A673 (cell line): ENCODE measurements at regions not wholly inside any gene's neighbourhood (a gene's known extent, or its start where the extent isn't known, plus 50 kb on each side); places are given as distances from the start of the nearest gene placed in this dataset.

Source experiments
- BruUV-seq: library from RNA; stranded (reverse); fragments of 400-500 nt; replicated peaks from 2 replicates; lab custom pipeline; 2021; lab: Mats Ljungman, UMichigan
- CTCF ChIA-PET: fragments of 300-600 bp; sonication (Branson Sonifier 250); formaldehyde crosslinking; loops from one replicate; lab custom pipeline; 2022; ENCODE audit warnings: antibody characterized with exemption; lab: Charles Lee
- POLR2A ChIA-PET: fragments of 300-600 bp; sonication (Branson Sonifier 250); formaldehyde crosslinking; loops from one replicate; lab custom pipeline; 2022; ENCODE audit warnings: antibody characterized with exemption; ENCODE audit not compliant: low non-redundant PET; lab: Charles Lee
- DNase-seq: peaks from one replicate; pipeline ENCODE4 v3.0.0-alpha.2; 2015; ENCODE audit warnings: low spot score
- H3K27ac ChIP-seq: fragments of 200-600 bp; sonication (generic); 2 replicates; pipeline ENCODE4 v1.5.1; 2016; ENCODE audit warnings: mixed run types, low read depth, mild to moderate bottlenecking, mixed read lengths, antibody characterized with exemption, low read length; ENCODE audit not compliant: poor library complexity, severe bottlenecking
- H3K27me3 ChIP-seq: fragments of 200-600 bp; sonication (generic); replicated peaks from 2 replicates; pipeline ENCODE4 v1.6.1; 2017; ENCODE audit warnings: mixed run types, low read depth, mild to moderate bottlenecking, mixed read lengths, antibody characterized with exemption, low read length; ENCODE audit not compliant: insufficient read depth, poor library complexity
- H3K36me3 ChIP-seq: fragments of 200-600 bp; sonication (generic); 2 replicates; pipeline ENCODE4 v1.6.1; 2016; ENCODE audit warnings: mixed run types, mild to moderate bottlenecking, mixed read lengths, antibody characterized with exemption, low read length; ENCODE audit not compliant: insufficient read depth, poor library complexity, severe bottlenecking
- H3K4me1 ChIP-seq: fragments of 200-600 bp; sonication (generic); 2 replicates; pipeline ENCODE4 v1.6.1; 2017; ENCODE audit warnings: mixed run types, mild to moderate bottlenecking, mixed read lengths, antibody characterized with exemption, low read length; ENCODE audit not compliant: insufficient read depth, poor library complexity, severe bottlenecking
- H3K4me3 ChIP-seq: fragments of 200-600 bp; sonication (generic); 2 replicates; pipeline ENCODE4 v1.5.1; 2016; ENCODE audit warnings: low read depth, mixed run types, mild to moderate bottlenecking, mixed read lengths, low read length; ENCODE audit not compliant: poor library complexity, severe bottlenecking
- H3K9me3 ChIP-seq: fragments of 200-600 bp; sonication (generic); 2 replicates; pipeline ENCODE4 v1.6.1; 2016; ENCODE audit warnings: mixed run types, low read depth, mild to moderate bottlenecking, mixed read lengths, antibody characterized with exemption, low read length; ENCODE audit not compliant: poor library complexity, severe bottlenecking
- EZH2 ChIP-seq: fragments of 200-600 bp; sonication (generic); IDR thresholded peaks from 2 replicates; pipeline ENCODE4 v1.6.1; 2017; ENCODE audit warnings: borderline replicate concordance, low read depth, mild to moderate bottlenecking, mixed read lengths, antibody characterized with exemption, low read length; ENCODE audit not compliant: poor library complexity, severe bottlenecking
- intact Hi-C: fragments of 100-400 bp; cut with micrococcal nuclease; formaldehyde crosslinking; loops from one replicate; pipeline ENCODE4 v1.10.0; 2022; ENCODE audit not compliant: unreplicated experiment
- TF ChIP-seq, protein P1 (sequence below): fragments of 300-800, 200-600 bp; sonication (generic); conservative IDR thresholded peaks from 2 replicates; pipeline ENCODE4 v1.5.1; 2017; ENCODE audit warnings: low read depth, mild to moderate bottlenecking, antibody characterized with exemption, low read length, moderate library complexity, mixed read lengths

DNA sequence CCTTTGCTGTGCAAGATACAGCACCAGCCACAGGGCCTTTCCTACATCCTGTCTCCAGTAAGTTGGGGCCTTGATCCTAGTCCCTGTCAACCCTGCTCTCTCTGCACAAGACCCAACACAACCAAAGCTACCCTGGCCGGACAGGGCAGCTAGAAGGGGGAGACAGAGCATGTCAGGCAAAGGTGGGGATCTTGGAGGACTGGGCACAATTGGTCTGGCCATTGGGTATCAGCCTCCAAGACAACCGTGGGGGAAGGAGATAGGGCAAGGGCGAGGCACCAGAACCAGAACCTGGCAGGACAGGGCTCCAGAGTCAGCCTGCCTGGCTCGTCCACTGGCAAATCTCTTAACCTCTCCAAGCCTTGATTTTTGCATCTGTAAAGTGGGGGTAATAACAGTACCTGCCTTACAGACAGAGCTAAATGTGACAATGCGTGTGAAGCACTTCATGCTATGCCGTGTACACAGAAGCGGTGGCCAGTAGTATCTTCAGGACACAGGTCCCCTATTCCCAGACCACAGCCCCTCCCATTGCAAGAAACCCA, 51.6 kb upstream of the CDKN2AIPNL start:
- intact Hi-C loops: no loop called here

DNA sequence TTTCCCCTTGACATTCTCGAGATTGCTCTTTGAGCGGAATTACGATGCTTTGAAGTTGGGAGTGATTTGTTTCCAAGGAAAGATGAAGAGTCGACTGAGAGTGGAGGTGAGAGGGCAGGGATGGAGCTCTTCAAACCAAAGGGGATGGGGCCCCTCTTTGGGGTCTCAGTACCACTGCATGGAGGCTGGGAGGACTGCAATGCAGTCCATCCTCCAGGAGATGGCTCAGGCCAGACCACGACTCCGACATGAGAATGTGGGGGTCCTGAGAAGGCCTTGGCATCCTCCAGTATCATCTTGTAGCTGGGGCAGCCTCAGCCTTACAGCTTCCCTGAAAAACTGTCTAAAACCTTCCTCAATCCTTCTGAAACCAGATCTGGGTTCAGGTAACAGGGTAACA, 51.1 kb upstream of the CDKN2AIPNL start:
- CTCF ChIA-PET: no interaction called here
- Histone ChIP-seq H3K27ac (no peak overlapping the region), H3K4me1 (peaks cover 16% of the 10 kb centered on the region), H3K36me3 (no peaks in the 10 kb centered on the region), H3K4me3 (no peak overlapping the region), H3K9me3 (no peaks in the 10 kb centered on the region), H3K27me3 (no peaks in the 10 kb centered on the region)
- no peak for DNase-seq
- intact Hi-C loops: no loop called here
- POLR2A ChIA-PET: no interaction called here
- BruUV-seq: no TSS peak
- TF ChIP-seq, protein P1, sequence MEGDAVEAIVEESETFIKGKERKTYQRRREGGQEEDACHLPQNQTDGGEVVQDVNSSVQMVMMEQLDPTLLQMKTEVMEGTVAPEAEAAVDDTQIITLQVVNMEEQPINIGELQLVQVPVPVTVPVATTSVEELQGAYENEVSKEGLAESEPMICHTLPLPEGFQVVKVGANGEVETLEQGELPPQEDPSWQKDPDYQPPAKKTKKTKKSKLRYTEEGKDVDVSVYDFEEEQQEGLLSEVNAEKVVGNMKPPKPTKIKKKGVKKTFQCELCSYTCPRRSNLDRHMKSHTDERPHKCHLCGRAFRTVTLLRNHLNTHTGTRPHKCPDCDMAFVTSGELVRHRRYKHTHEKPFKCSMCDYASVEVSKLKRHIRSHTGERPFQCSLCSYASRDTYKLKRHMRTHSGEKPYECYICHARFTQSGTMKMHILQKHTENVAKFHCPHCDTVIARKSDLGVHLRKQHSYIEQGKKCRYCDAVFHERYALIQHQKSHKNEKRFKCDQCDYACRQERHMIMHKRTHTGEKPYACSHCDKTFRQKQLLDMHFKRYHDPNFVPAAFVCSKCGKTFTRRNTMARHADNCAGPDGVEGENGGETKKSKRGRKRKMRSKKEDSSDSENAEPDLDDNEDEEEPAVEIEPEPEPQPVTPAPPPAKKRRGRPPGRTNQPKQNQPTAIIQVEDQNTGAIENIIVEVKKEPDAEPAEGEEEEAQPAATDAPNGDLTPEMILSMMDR: no peak

More for the DNA sequence above, 51.6 kb upstream of the CDKN2AIPNL start:
- Histone ChIP-seq H3K4me3 (no peak overlapping the region), H3K9me3 (no peaks in the 10 kb centered on the region), H3K27me3 (no peaks in the 10 kb centered on the region), H3K36me3 (no peaks in the 10 kb centered on the region), H3K27ac (no peak overlapping the region), H3K4me1 (peaks cover 16% of the 10 kb centered on the region)
- CTCF ChIA-PET: no interaction called here
- POLR2A ChIA-PET: no interaction called here
- no TSS peak for BruUV-seq
- no peak for DNase-seq
- TF ChIP-seq, protein P1: no peak
- TF ChIP-seq EZH2: no peak

DNA sequence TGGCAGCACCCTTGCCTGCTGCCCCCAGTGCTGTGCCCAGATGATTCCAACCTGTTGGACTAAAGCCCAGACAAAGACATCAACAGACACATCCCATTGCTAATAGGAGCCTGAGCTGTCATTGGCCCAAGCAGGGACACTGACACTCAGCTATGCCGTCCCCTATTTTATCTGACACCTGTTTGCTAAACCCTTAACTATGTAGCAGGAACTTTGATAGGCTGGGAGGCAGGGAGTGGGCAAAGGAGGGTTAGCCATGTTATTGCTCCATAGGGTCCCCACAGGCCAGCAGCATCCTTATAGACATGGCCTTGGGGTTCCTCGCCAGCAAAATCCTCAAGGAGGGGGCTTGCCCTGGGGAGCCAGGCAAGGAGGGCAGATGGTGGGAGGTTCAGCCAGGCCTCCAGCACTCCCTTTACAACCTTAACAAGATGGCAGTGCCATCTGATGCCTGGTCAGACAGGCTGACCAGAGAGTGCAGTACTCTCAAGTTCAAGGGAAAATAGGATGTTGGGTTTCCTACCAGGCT, 50.4 kb upstream of the CDKN2AIPNL start:
- CTCF ChIA-PET: interaction anchor here (0.6 kb wide), 1 partner anchor 95 kb away, joined by 4 read pairs; no protein-coding TSS in a partner anchor
- BruUV-seq: no TSS peak
- Histone ChIP-seq H3K4me3 (no peak overlapping the region), H3K4me1 (peaks cover 14% of the 10 kb centered on the region), H3K36me3 (no peaks in the 10 kb centered on the region), H3K27me3 (no peaks in the 10 kb centered on the region), H3K27ac (no peak overlapping the region), H3K9me3 (no peaks in the 10 kb centered on the region)
- TF ChIP-seq EZH2: no peak
- TF ChIP-seq, protein P1: no peak
- POLR2A ChIA-PET: no interaction called here
- DNase-seq: no peak
- intact Hi-C loops: no loop called here
